ENCODE measurements at regions not wholly inside any gene's neighbourhood (a gene's known extent, or its start where the extent isn't known, plus 50 kb on each side); places are given as distances from the start of the nearest gene placed in this dataset.

- Histone ChIP-seq H3K4me3 (no peak overlapping the region), H3K27ac (ENCODE audit: low read depth in 1 of 2, low read length in 1 of 2) (no peak overlapping the region), H3K27me3 (ENCODE audit: control insufficient read depth in 3 of 3, insufficient read depth in 3 of 3, low read length in 2 of 3) (no peaks in the 10 kb centered on the region), H3K4me1 (ENCODE audit: control insufficient read depth in 5 of 5, insufficient read depth in 5 of 5, low read length in 5 of 5) (no peaks in the 10 kb centered on the region), H3K9ac (ENCODE audit: insufficient read depth in 1 of 2, low read length in 2 of 2) (no peak overlapping the region), H3K9me3 (ENCODE audit: control insufficient read depth in 4 of 4, insufficient read depth in 3 of 4, low read length in 3 of 4) (no peaks in the 10 kb centered on the region), H3K36me3 (ENCODE audit: control insufficient read depth in 4 of 4, insufficient read depth in 4 of 4, low read length in 4 of 4) (no peaks in the 10 kb centered on the region)
- no peak for ATAC-seq (ENCODE audit: insufficient read depth, low FRiP score)
- peak in 1 of 3 donors; percentile 9 for DNase-seq
- TF ChIP-seq CTCF (IDR thresholded peaks at IDR 0.05; ENCODE audit: control extremely low read depth, extremely low read depth) = no peak
These were observed 648.1 kb downstream of the TOX3 start for GRCh38 chr16:51898872-51899271.

DNA sequence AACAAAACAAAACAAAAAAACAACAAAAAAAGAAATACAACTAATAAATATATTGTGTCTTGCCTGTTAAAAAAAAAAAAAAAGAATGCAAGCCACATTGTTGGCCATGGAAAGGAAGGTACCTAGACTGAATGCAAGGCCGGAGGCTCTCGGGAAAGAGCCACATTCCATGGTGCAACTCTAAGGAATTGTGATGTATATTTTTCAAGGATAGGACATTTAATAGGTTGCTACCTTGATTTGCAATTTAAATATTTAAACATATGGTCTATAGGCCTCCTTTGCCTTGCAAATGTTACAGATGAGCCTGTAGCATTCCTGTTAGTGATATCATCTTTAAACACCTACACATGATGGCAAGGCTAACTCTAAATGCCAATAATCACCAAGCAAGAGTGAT, 650.9 kb downstream of the TOX3 start:
- no peak overlapping the region for H3K27ac ChIP-seq (ENCODE audit: low read depth in 1 of 2, low read length in 1 of 2)
- H3K4me1 ChIP-seq (ENCODE audit: control insufficient read depth in 5 of 5, insufficient read depth in 5 of 5, low read length in 5 of 5) = no peaks in the 10 kb centered on the region
- H3K4me3 ChIP-seq = no peak overlapping the region
- DNase-seq = no peak
- H3K36me3 ChIP-seq (ENCODE audit: control insufficient read depth in 4 of 4, insufficient read depth in 4 of 4, low read length in 4 of 4) = no peaks in the 10 kb centered on the region
- no peaks in the 10 kb centered on the region for H3K27me3 ChIP-seq (ENCODE audit: control insufficient read depth in 3 of 3, insufficient read depth in 3 of 3, low read length in 2 of 3)
- TF ChIP-seq CTCF (IDR thresholded peaks at IDR 0.05; ENCODE audit: control extremely low read depth, extremely low read depth) = no peak
- no peak for ATAC-seq (ENCODE audit: insufficient read depth, low FRiP score)
- 91 to 94% methylated on average over 2 of the region's 2 CpGs for whole genome bisulfite sequencing, 2 donors
- no peak overlapping the region for H3K9ac ChIP-seq (ENCODE audit: insufficient read depth in 1 of 2, low read length in 2 of 2)
- no peaks in the 10 kb centered on the region for H3K9me3 ChIP-seq (ENCODE audit: control insufficient read depth in 4 of 4, insufficient read depth in 3 of 4, low read length in 3 of 4)

DNA sequence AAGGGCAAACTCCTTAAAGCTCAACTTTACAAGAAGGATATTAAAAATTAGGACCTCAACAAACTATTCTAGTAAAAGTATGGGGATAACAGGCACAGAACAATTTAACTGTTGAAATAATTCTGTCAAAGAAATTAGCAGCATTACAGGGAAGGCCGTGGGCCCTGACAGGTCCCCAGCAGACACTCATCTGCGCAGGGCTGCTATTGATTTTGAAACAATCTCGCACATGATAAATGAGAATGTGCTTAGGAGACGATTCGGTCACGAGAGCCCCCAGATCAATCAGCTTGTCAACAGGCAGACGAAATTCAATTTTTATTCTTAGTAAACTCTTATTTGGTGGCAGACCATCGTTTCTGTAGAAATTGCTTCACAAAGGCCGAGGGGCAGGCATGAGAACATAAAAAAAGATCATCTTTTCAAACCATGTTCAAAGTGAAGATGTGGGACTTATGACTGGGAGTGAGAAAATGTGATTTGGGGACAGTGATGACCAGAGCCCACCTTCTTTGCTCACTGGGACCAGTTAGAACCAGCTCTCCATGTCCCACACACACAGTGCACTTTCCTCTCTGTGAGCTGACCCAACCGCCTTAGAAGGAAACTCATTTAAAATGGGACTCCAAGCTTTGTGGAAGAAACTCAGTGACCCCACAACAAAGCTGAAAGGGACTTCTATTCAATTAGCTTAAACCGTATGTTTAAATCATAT, 654.5 kb downstream of the TOX3 start:
- H3K27me3 ChIP-seq (ENCODE audit: control insufficient read depth in 3 of 3, insufficient read depth in 3 of 3, low read length in 2 of 3) = no peaks in the 10 kb centered on the region
- no peak overlapping the region for H3K27ac ChIP-seq (ENCODE audit: low read depth in 1 of 2, low read length in 1 of 2)
- no peaks in the 10 kb centered on the region for H3K4me1 ChIP-seq (ENCODE audit: control insufficient read depth in 5 of 5, insufficient read depth in 5 of 5, low read length in 5 of 5)
- no peaks in the 10 kb centered on the region for H3K36me3 ChIP-seq (ENCODE audit: control insufficient read depth in 4 of 4, insufficient read depth in 4 of 4, low read length in 4 of 4)
- no peak overlapping the region for H3K4me3 ChIP-seq
- ATAC-seq (ENCODE audit: insufficient read depth, low FRiP score) = no peak
- WGBS, 2 donors = 78 to 91% methylated on average over 11 of the region's 11 CpGs
- TF ChIP-seq CTCF (IDR thresholded peaks at IDR 0.05; ENCODE audit: control extremely low read depth, extremely low read depth) = no peak
- H3K9me3 ChIP-seq (ENCODE audit: control insufficient read depth in 4 of 4, insufficient read depth in 3 of 4, low read length in 3 of 4) = no peaks in the 10 kb centered on the region
- no peak overlapping the region for H3K9ac ChIP-seq (ENCODE audit: insufficient read depth in 1 of 2, low read length in 2 of 2)
- no peak for DNase-seq

GRCh38 chr16:51888534-51888933, 658.4 kb downstream of the TOX3 start:
- H3K36me3 ChIP-seq (ENCODE audit: control insufficient read depth in 4 of 4, insufficient read depth in 4 of 4, low read length in 4 of 4) = no peaks in the 10 kb centered on the region
- no peak for DNase-seq
- ATAC-seq (ENCODE audit: insufficient read depth, low FRiP score) = no peak
- H3K4me1 ChIP-seq (ENCODE audit: control insufficient read depth in 5 of 5, insufficient read depth in 5 of 5, low read length in 5 of 5) = no peaks in the 10 kb centered on the region
- H3K4me3 ChIP-seq = no peak overlapping the region
- no peak overlapping the region for H3K9ac ChIP-seq (ENCODE audit: insufficient read depth in 1 of 2, low read length in 2 of 2)
- no peaks in the 10 kb centered on the region for H3K9me3 ChIP-seq (ENCODE audit: control insufficient read depth in 4 of 4, insufficient read depth in 3 of 4, low read length in 3 of 4)
- H3K27me3 ChIP-seq (ENCODE audit: control insufficient read depth in 3 of 3, insufficient read depth in 3 of 3, low read length in 2 of 3) = no peaks in the 10 kb centered on the region
- no peak for TF ChIP-seq CTCF (IDR thresholded peaks at IDR 0.05; ENCODE audit: control extremely low read depth, extremely low read depth)
- WGBS, 2 donors = 87 to 95% methylated on average over 1 of the region's 1 CpG
- H3K27ac ChIP-seq (ENCODE audit: low read depth in 1 of 2, low read length in 1 of 2) = no peak overlapping the region

All from lung (tissue), 11 donors.